Activated CD8-positive, alpha-beta memory T cell treated with anti-CD3 and anti-CD28 coated beads, Interleukin-2, amount 50 U/mL, for 48 hours (primary cell): ENCODE measurements at regions not wholly inside any gene's neighbourhood (a gene's known extent, or its start where the extent isn't known, plus 50 kb on each side); places are given as distances from the start of the nearest gene placed in this dataset.

ENCODE experiments used
- DNase-seq: peaks from one replicate; pipeline ENCODE4 v3.0.0-alpha.2; 2020

GRCh38 chr2:8402222-8402621 lies 279.6 kb upstream of the ID2 start:
- no peak for DNase-seq

GRCh38 chr2:8403876-8404275 lies 278.0 kb upstream of the ID2 start:
- DNase-seq = no peak

GRCh38 chr2:8405334-8405733 lies 276.5 kb upstream of the ID2 start:
- DNase-seq = no peak

- DNase-seq = no peak
These were observed 275.6 kb upstream of the ID2 start for GRCh38 chr2:8406271-8406670.

- DNase-seq = no peak
These were observed 274.5 kb upstream of the ID2 start for GRCh38 chr2:8407332-8407731.

GRCh38 chr2:8408560-8409460 lies 273.0 kb upstream of the ID2 start:
- peak; percentile 74 for DNase-seq

- no peak for DNase-seq
These were observed 272.2 kb upstream of the ID2 start for GRCh38 chr2:8409461-8410260.

- no peak for DNase-seq
These were observed 269.8 kb upstream of the ID2 start for GRCh38 chr2:8412082-8412481.

GRCh38 chr2:8412586-8412985 lies 269.3 kb upstream of the ID2 start:
- DNase-seq = no peak

- no peak for DNase-seq
These were observed 268.2 kb upstream of the ID2 start for GRCh38 chr2:8413589-8414135.

- DNase-seq = no peak
These were observed 266.6 kb upstream of the ID2 start for GRCh38 chr2:8414946-8415879.

- no peak for DNase-seq
These were observed 265.8 kb upstream of the ID2 start for GRCh38 chr2:8416001-8416571.

- peak; percentile 44 for DNase-seq
These were observed 264.7 kb upstream of the ID2 start for GRCh38 chr2:8416849-8417832.

GRCh38 chr2:8418721-8419120 lies 263.1 kb upstream of the ID2 start:
- no peak for DNase-seq

- no peak for DNase-seq
These were observed 260.0 kb upstream of the ID2 start for GRCh38 chr2:8421658-8422449.

GRCh38 chr2:8422450-8422800 lies 259.4 kb upstream of the ID2 start:
- DNase-seq = no peak

GRCh38 chr2:8424997-8425900 lies 256.6 kb upstream of the ID2 start:
- DNase-seq = no peak

GRCh38 chr2:8426550-8426949 lies 255.3 kb upstream of the ID2 start:
- DNase-seq = no peak

GRCh38 chr2:8427211-8427610 lies 254.6 kb upstream of the ID2 start:
- DNase-seq = no peak
